ENCODE measurements at regions not wholly inside any gene's neighbourhood (a gene's known extent, or its start where the extent isn't known, plus 50 kb on each side); places are given as distances from the start of the nearest gene placed in this dataset.
"Not testable (repeated sequence)": the region's sequence is repeated elsewhere in the genome, so short reads cannot be mapped to it uniquely, and the experiment has no call there.

GRCh38 chr6:127397729-127398630 is 54.6 kb upstream of the ECHDC1 start (continued):
- TF ChIP-seq, protein P1, sequence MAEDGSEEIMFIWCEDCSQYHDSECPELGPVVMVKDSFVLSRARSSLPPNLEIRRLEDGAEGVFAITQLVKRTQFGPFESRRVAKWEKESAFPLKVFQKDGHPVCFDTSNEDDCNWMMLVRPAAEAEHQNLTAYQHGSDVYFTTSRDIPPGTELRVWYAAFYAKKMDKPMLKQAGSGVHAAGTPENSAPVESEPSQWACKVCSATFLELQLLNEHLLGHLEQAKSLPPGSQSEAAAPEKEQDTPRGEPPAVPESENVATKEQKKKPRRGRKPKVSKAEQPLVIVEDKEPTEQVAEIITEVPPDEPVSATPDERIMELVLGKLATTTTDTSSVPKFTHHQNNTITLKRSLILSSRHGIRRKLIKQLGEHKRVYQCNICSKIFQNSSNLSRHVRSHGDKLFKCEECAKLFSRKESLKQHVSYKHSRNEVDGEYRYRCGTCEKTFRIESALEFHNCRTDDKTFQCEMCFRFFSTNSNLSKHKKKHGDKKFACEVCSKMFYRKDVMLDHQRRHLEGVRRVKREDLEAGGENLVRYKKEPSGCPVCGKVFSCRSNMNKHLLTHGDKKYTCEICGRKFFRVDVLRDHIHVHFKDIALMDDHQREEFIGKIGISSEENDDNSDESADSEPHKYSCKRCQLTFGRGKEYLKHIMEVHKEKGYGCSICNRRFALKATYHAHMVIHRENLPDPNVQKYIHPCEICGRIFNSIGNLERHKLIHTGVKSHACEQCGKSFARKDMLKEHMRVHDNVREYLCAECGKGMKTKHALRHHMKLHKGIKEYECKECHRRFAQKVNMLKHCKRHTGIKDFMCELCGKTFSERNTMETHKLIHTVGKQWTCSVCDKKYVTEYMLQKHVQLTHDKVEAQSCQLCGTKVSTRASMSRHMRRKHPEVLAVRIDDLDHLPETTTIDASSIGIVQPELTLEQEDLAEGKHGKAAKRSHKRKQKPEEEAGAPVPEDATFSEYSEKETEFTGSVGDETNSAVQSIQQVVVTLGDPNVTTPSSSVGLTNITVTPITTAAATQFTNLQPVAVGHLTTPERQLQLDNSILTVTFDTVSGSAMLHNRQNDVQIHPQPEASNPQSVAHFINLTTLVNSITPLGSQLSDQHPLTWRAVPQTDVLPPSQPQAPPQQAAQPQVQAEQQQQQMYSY (CRISPR knock-in tag; IDR thresholded peaks at IDR 0.05): no peak

DNA sequence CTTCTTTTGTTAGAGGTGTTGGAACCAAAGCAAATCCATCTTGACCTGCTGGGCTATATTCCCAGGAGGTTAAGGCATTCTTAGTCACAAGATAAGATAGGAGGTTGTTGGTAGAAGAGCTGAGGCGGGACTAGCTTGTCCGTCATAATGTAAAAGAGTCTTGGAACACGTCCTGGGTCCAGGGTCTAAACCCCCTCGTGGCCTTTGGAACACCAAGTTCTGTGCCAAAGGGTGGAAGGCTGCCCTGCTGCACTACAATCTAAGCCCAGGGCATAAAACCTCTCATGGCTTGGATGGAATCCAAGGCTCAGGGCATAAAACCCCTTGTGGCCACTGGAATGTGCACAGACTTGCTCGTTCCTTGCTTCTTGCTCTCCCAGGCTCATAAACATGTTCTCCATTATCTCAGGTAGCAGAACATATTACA is 53.8 kb upstream of the ECHDC1 start:
- H3K4me3 ChIP-seq; in situ Hi-C loops (cut with MboI); H3K27me3 ChIP-seq (replicated peaks in 1 of 2; ENCODE audit: control insufficient read depth in 2 of 2, insufficient read depth in 2 of 2, low read length in 1 of 2); POLR2A ChIA-PET; ATAC-seq; SMC1A ChIA-PET (ENCODE audit: uncharacterized antibody, unreplicated experiment); H3K27ac ChIP-seq (ENCODE audit: control insufficient read depth, insufficient read depth); H3K36me3 ChIP-seq (ENCODE audit: control insufficient read depth in 2 of 2, insufficient read depth in 2 of 2, low read length in 1 of 2); H3K9me3 ChIP-seq (replicated peaks; ENCODE audit: control insufficient read depth, insufficient read depth, low read length); H3K9ac ChIP-seq (ENCODE audit: control insufficient read depth, insufficient read depth, low read length); H2AFZ ChIP-seq (ENCODE audit: control insufficient read depth, low read depth, low read length); FAIRE-seq; RAD21 ChIA-PET (ENCODE audit: unreplicated experiment); H3K79me2 ChIP-seq (ENCODE audit: control insufficient read depth, insufficient read depth, low read length); CTCF ChIA-PET; H3K4me2 ChIP-seq (ENCODE audit: control insufficient read depth, insufficient read depth); H4K20me1 ChIP-seq (ENCODE audit: control insufficient read depth, insufficient read depth); intact Hi-C loops (cut with micrococcal nuclease; ENCODE audit: unreplicated experiment); DNase-seq (ENCODE audit: low read depth, low spot score); BruUV-seq (replicated peaks); H3K4me1 ChIP-seq (ENCODE audit: control insufficient read depth, insufficient read depth, low read length): not testable (repeated sequence)
- 86% methylated on average over 5 of the region's 5 CpGs for WGBS (ENCODE audit: insufficient coverage, insufficient replicate concordance, low lambda C conversion rate, missing lambda C conversion rate)
